ENCODE measurements at regions not wholly inside any gene's neighbourhood (a gene's known extent, or its start where the extent isn't known, plus 50 kb on each side); places are given as distances from the start of the nearest gene placed in this dataset.

DNA sequence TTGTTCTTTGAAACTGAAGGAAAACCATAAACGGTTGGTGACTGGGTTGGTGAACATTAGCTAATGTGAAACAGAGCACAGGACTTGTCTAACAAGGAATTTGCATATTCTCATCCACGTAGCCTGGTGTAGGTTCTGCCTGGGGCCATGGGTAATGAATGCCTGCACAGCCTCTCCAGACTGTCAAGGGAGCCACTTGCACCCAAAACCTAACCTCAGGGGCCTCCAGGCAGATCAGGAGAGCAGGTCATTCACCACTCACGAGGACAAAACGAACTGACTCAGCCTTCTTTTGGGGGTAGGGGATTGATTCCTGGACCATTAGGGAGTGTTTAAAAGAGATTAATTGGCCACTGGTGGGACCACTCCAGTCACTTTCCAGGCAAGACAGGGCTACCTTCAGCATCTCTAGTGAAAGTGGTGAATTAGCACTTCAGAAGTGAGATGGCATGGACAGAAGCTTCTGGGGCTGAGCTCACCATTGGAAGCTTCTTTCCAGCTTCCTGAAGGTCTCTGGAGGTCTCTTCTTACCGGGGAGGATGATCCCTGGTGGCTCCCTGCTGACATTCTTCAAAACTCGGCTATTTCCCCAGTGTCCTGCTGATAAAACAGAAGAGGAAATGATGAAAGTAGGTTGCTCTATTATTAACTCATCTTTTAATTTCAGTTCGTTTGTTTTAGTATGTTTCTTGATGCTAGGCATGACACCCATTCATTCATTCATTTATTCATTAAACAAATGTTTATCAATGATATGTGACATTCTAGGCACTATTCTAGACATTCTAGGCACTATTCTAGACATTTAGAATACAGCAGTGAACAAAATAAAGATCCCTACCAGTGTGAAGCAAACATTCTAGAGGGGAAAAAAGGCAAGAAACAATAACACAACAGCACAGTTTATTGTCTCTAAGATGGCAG, 104.5 kb upstream of the LNX1 start:
- no peak overlapping the region for H3K4me3 ChIP-seq (ENCODE audit: low read depth, poor library complexity, severe bottlenecking)
- no peak for DNase-seq (ENCODE audit: low spot score in 2 of 2)
- TF ChIP-seq, protein P1, sequence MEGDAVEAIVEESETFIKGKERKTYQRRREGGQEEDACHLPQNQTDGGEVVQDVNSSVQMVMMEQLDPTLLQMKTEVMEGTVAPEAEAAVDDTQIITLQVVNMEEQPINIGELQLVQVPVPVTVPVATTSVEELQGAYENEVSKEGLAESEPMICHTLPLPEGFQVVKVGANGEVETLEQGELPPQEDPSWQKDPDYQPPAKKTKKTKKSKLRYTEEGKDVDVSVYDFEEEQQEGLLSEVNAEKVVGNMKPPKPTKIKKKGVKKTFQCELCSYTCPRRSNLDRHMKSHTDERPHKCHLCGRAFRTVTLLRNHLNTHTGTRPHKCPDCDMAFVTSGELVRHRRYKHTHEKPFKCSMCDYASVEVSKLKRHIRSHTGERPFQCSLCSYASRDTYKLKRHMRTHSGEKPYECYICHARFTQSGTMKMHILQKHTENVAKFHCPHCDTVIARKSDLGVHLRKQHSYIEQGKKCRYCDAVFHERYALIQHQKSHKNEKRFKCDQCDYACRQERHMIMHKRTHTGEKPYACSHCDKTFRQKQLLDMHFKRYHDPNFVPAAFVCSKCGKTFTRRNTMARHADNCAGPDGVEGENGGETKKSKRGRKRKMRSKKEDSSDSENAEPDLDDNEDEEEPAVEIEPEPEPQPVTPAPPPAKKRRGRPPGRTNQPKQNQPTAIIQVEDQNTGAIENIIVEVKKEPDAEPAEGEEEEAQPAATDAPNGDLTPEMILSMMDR (IDR thresholded peaks at IDR 0.05) = no peak
- no peak for TF ChIP-seq POLR2A (IDR thresholded peaks at IDR 0.05)
- intact Hi-C loops (cut with DNase I; ENCODE audit: low total_unique reads) = no loop called here
- WGBS, 2 donors = 45% methylated on average over 7 of the region's 7 CpGs

DNA sequence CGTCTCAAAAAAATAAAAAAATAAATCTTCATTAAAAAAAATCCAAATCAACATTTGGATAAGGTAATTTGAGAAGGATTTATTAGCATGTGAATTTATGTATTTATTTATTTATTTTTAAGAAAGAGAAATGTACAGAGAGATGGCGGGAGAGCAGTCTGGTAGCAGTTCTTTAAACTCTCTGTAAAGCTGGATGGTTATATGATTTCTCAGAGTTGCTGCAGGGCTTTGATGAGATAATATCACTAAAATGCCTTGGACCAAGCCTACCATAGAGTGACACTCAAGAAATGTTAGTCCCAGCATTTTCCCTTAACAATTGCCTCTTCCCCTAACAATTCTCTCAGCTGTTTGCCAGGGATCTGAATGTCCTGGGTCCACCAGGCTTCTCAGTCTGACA, 103.4 kb upstream of the LNX1 start:
- H3K4me3 ChIP-seq (ENCODE audit: low read depth, poor library complexity, severe bottlenecking) = no peak overlapping the region
- no peak for TF ChIP-seq POLR2A (IDR thresholded peaks at IDR 0.05)
- TF ChIP-seq, protein P1 (IDR thresholded peaks at IDR 0.05) = no peak
- intact Hi-C loops (cut with DNase I; ENCODE audit: low total_unique reads) = no loop called here
- DNase-seq (ENCODE audit: low spot score in 2 of 2) = no peak
- 90 to 96% methylated on average over 2 of the region's 2 CpGs for WGBS, 2 donors

DNA sequence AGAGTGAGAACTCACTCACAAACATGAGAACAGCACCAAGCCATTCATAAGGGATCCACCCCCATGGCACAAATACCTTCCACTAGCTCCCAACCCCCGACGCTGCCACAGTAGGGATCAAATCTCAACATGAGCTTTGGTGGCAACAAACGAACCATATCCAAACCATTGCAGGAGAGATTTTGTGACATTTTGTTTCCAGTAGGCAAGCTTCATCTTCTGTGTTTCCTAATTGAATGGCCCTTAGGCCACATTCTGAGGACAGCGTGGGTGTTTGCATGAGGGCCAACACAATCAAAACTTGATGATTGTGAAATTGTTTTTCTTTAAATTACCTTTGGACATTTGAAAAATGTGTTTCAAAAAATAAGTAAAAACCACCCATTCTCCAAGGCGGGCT, 102.6 kb upstream of the LNX1 start:
- no peak overlapping the region for H3K4me3 ChIP-seq (ENCODE audit: low read depth, poor library complexity, severe bottlenecking)
- 74 to 85% methylated on average over 5 of the region's 5 CpGs for WGBS, 2 donors
- intact Hi-C loops (cut with DNase I; ENCODE audit: low total_unique reads) = no loop called here

DNA sequence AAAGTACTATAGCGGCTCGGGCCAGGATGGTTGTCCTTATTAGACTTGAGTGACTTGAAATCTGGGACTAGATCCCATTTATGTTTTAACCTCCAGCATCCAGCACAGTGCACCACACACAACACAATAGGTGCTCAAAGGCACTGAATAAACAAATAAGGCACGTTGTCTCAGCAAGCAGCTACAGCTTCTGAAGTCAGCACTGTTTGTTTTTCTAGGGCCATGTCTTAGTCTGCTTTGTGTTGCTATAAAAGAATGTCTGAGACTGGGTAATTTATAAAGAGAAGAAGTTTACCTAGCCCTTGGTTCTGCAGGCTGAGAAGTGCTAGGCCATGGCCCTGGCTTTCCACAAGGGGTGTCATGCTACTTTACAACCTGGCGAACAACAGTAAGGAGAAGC, 102.1 kb upstream of the LNX1 start:
- no peak for DNase-seq (ENCODE audit: low spot score in 2 of 2)
- no peak overlapping the region for H3K4me3 ChIP-seq (ENCODE audit: low read depth, poor library complexity, severe bottlenecking)
- 88 to 94% methylated on average over 4 of the region's 4 CpGs for WGBS, 2 donors
- TF ChIP-seq POLR2A (IDR thresholded peaks at IDR 0.05) = no peak
- TF ChIP-seq, protein P1 (IDR thresholded peaks at IDR 0.05) = no peak
- intact Hi-C loops (cut with DNase I; ENCODE audit: low total_unique reads) = no loop called here

More for the DNA sequence above, 102.6 kb upstream of the LNX1 start:
- TF ChIP-seq, protein P1 (IDR thresholded peaks at IDR 0.05) = no peak
- no peak for TF ChIP-seq POLR2A (IDR thresholded peaks at IDR 0.05)
- no peak for DNase-seq (ENCODE audit: low spot score in 2 of 2)

DNA sequence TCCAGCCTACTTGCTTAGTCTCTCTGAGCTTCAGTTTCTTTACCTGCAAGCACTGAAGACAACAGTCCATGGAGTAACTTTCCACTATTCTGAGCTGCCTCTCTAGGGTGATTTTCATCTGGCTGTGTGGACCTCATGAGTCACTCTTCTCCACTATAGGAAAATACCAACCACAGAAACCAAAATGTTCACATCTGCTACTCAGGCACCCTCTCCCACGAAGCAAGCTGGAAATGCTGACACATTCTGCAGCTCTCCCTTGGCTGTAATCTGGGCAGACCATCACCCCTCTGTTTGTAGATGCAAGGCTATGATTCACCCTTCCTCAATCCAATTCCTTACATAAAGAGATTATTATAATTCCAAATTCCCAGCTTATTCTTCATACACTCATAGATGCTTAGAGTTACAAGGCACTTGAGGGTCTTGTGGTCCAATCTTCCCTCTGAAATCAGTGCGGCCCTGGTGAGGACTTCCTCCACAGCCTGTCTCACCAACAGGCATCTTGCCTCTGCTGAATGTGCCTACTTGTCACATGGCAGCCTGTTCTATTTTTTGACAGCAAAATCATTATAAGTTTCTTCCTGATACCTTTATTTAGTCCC, 97.0 kb upstream of the LNX1 start:
- no peak for DNase-seq (ENCODE audit: low spot score in 2 of 2)
- no peak for TF ChIP-seq POLR2A (IDR thresholded peaks at IDR 0.05)
- TF ChIP-seq, protein P1 (IDR thresholded peaks at IDR 0.05) = no peak
- no peak overlapping the region for H3K4me3 ChIP-seq (ENCODE audit: low read depth, poor library complexity, severe bottlenecking)
- 44 to 48% methylated on average over 2 of the region's 2 CpGs for WGBS, 2 donors
- intact Hi-C loops (cut with DNase I; ENCODE audit: low total_unique reads) = no loop called here

All from lower leg skin (tissue), 4 donors.